ENCODE measurements at regions not wholly inside any gene's neighbourhood (a gene's known extent, or its start where the extent isn't known, plus 50 kb on each side); places are given as distances from the start of the nearest gene placed in this dataset.

GRCh38 chr13:80513196-80513595 is 172.3 kb upstream of the SPRY2 start:
- no peak for TF ChIP-seq POLR2A (IDR thresholded peaks at IDR 0.05; ENCODE audit: extremely low read depth, insufficient read length)
- no peak for TF ChIP-seq CTCF (IDR thresholded peaks at IDR 0.05; ENCODE audit: low read depth, low read length)
- TF ChIP-seq MYC (IDR thresholded peaks at IDR 0.05; ENCODE audit: low read depth, low read length): no peak
- TF ChIP-seq, protein P1, sequence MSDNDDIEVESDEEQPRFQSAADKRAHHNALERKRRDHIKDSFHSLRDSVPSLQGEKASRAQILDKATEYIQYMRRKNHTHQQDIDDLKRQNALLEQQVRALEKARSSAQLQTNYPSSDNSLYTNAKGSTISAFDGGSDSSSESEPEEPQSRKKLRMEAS (IDR thresholded peaks at IDR 0.05; ENCODE audit: low read depth, low read length): no peak
